Gastroesophageal sphincter (tissue), 4 donors: ENCODE measurements at regions not wholly inside any gene's neighbourhood (a gene's known extent, or its start where the extent isn't known, plus 50 kb on each side); places are given as distances from the start of the nearest gene placed in this dataset.
"Not testable (repeated sequence)": the region's sequence is repeated elsewhere in the genome, so short reads cannot be mapped to it uniquely, and the experiment has no call there.

Source experiments
- ATAC-seq: fragments of 150-250 bp; one replicate; pipeline ENCODE4 v1.9.1; 2016; ENCODE audit warnings: mild to moderate bottlenecking, moderate library complexity
- H3K27ac ChIP-seq, 4 donors: fragments of 200-600 bp; sonication (generic) in 3 of 4; 1 replicate in 3 of 4; 2 replicates in 1 of 4; pipeline ENCODE4 v1.5.1; 2016 to 2019
- H3K27me3 ChIP-seq: fragments of 200-600 bp; sonication (generic); one replicate; pipeline ENCODE4 v1.5.1; 2019
- H3K36me3 ChIP-seq, 2 donors: fragments of 200-600 bp; sonication (generic); one replicate each; pipeline ENCODE4 v1.5.1; 2019; ENCODE audit warnings: control low read depth in 1 of 2
- H3K4me1 ChIP-seq, 3 donors: fragments of 200-600 bp; sonication (generic); 1 replicate in 2 of 3; 2 replicates in 1 of 3; pipeline ENCODE4 v1.5.1; 2016 to 2019; ENCODE audit warnings: control low read depth in 2 of 3
- H3K4me3 ChIP-seq, 2 donors: fragments of 200-600 bp; sonication (generic); one replicate each; pipeline ENCODE4 v1.5.1; 2019; ENCODE audit warnings: mild to moderate bottlenecking in 1 of 2, moderate library complexity in 1 of 2
- H3K9me3 ChIP-seq, 3 donors: fragments of 200-600 bp; sonication (generic); one replicate each; pipeline ENCODE4 v1.5.1; 2017 to 2019; ENCODE audit warnings: control low read depth in 2 of 3
- EP300 ChIP-seq: sonication (generic); formaldehyde crosslinking; IDR thresholded peaks from one replicate; pipeline ENCODE4 v1.6.1; 2017; ENCODE audit warnings: antibody characterized with exemption, mild to moderate bottlenecking
- POLR2A ChIP-seq, 2 donors: fragments of 450-650 bp; IDR thresholded peaks; one replicate each; pipeline ENCODE4 v1.6.1; 2017; ENCODE audit warnings: antibody characterized with exemption in 2 of 2, mild to moderate bottlenecking in 2 of 2, moderate library complexity in 1 of 2
- POLR2AphosphoS5 ChIP-seq: sonication (generic); formaldehyde crosslinking; IDR thresholded peaks from one replicate; pipeline ENCODE4 v1.6.1; 2017; ENCODE audit warnings: antibody characterized with exemption
- WGBS, 2 donors: methylation state at CpG; one replicate each; pipeline ENCODE4 v1.1.5; 2018; ENCODE audit warnings: low coverage in 1 of 2; 5-methylcytosine and 5-hydroxymethylcytosine counted together
- TF ChIP-seq, protein P1 (sequence below), 4 experiments: fragments of 200-600 bp in 2 of 4; fragments of 450-650 bp in 2 of 4; sonication (generic) in 1 of 4; IDR thresholded peaks; one replicate each; pipeline ENCODE4 v1.5.1; 2017 to 2019; ENCODE audit warnings: antibody characterized with exemption in 4 of 4, mild to moderate bottlenecking in 2 of 4, moderate library complexity in 2 of 4

DNA sequence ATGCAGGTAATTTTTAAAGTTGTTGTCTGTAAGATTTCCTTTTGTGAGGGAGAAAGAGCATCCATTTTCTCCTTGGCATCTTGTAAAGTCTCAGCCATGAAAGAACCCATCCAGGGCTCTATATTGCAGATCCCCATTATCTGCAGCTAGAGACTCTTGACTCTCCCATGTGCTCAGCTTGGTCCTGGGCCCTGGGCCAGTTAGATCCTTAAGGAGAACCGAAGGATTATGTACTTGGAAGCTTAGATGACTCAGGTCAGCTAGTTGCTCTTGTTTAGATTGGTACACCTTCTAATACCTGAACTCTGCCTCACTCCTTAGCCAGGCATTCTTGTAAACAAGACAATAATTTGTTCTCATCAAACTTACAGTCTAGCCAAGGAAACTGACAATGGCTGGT lies 1617.6 kb downstream of the KHDRBS2 start:
- H3K9me3 ChIP-seq = peaks cover 0 to 13% (median 0%) of the 10 kb centered on the region in 3 donors
- WGBS, 2 donors = 60 to 72% methylated on average over 1 of the region's 1 CpG
- no peaks in the 10 kb centered on the region for H3K4me1 ChIP-seq
- no peak for ATAC-seq
- TF ChIP-seq POLR2A (IDR thresholded peaks at IDR 0.05) (no peak), POLR2AphosphoS5 (no peak), EP300 (no peak)
- TF ChIP-seq, protein P1, sequence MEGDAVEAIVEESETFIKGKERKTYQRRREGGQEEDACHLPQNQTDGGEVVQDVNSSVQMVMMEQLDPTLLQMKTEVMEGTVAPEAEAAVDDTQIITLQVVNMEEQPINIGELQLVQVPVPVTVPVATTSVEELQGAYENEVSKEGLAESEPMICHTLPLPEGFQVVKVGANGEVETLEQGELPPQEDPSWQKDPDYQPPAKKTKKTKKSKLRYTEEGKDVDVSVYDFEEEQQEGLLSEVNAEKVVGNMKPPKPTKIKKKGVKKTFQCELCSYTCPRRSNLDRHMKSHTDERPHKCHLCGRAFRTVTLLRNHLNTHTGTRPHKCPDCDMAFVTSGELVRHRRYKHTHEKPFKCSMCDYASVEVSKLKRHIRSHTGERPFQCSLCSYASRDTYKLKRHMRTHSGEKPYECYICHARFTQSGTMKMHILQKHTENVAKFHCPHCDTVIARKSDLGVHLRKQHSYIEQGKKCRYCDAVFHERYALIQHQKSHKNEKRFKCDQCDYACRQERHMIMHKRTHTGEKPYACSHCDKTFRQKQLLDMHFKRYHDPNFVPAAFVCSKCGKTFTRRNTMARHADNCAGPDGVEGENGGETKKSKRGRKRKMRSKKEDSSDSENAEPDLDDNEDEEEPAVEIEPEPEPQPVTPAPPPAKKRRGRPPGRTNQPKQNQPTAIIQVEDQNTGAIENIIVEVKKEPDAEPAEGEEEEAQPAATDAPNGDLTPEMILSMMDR (IDR thresholded peaks at IDR 0.05) = no peak
- no peak overlapping the region for H3K4me3 ChIP-seq
- no peaks in the 10 kb centered on the region for H3K27me3 ChIP-seq
- no peak overlapping the region for H3K27ac ChIP-seq
- no peaks in the 10 kb centered on the region for H3K36me3 ChIP-seq

DNA sequence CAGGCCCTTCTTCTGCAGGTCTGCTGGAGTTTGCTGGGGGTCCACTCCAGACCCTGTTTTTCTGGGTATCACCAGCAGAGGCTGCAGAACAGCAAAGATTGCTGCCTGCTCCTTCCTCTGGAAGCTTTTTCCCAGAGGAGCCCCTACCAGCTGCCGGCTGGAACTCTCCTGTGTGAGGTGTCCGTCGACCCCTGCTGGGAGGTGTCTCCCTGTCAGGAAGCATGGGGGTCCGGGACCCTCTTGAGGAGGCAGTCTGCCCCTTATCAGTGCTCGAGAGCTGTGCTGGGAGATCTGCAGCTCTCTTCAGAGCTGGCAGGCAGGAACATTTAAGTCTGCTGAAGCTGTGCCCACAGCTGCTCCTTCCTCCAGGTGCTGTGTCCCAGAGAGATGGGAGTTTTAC lies 1622.8 kb downstream of the KHDRBS2 start:
- not testable (repeated sequence) for H3K27ac ChIP-seq, H3K4me1 ChIP-seq, H3K36me3 ChIP-seq, H3K4me3 ChIP-seq, ATAC-seq, H3K27me3 ChIP-seq
- peaks cover 0 to 43% (median 0%) of the 10 kb centered on the region in 3 donors for H3K9me3 ChIP-seq
- WGBS, 2 donors = no CpG with 5 or more reads among the region's 5 CpGs

GRCh38 chr6:60643870-60644269 lies 1642.2 kb downstream of the KHDRBS2 start:
- Histone ChIP-seq H3K27ac (no peak overlapping the region), H3K9me3 (no peaks in the 10 kb centered on the region), H3K36me3 (no peaks in the 10 kb centered on the region), H3K4me3 (no peak overlapping the region), H3K4me1 (no peaks in the 10 kb centered on the region), H3K27me3 (no peaks in the 10 kb centered on the region)
- 57 to 67% methylated on average over 1 of the region's 1 CpG for WGBS, 2 donors
- TF ChIP-seq EP300 = no peak
- TF ChIP-seq POLR2A (IDR thresholded peaks at IDR 0.05) = no peak
- TF ChIP-seq POLR2AphosphoS5 = no peak
- TF ChIP-seq, protein P1 (IDR thresholded peaks at IDR 0.05) = no peak
- ATAC-seq = no peak

- not testable (repeated sequence) for H3K27ac ChIP-seq, H3K9me3 ChIP-seq, H3K4me1 ChIP-seq, H3K27me3 ChIP-seq, H3K4me3 ChIP-seq, H3K36me3 ChIP-seq, ATAC-seq
Measured at GRCh38 chr6:60639185-60639584, 1646.8 kb downstream of the KHDRBS2 start.
